Renal cortical epithelial cell (primary cell): ENCODE measurements at regions not wholly inside any gene's neighbourhood (a gene's known extent, or its start where the extent isn't known, plus 50 kb on each side); places are given as distances from the start of the nearest gene placed in this dataset.
"Not testable (repeated sequence)": the region's sequence is repeated elsewhere in the genome, so short reads cannot be mapped to it uniquely, and the experiment has no call there.

Experiments
- DNase-seq: peaks from one replicate; pipeline ENCODE4 v3.0.0-alpha.2; 2011; ENCODE audit warnings: low read depth

- DNase-seq = no peak
Observed at GRCh38 chr10:35934642-35934995, 292.5 kb upstream of the FZD8 start.

GRCh38 chr10:35933940-35934641 is 292.0 kb upstream of the FZD8 start:
- no peak for DNase-seq

- DNase-seq = no peak
Observed at GRCh38 chr10:35933491-35933890, 291.4 kb upstream of the FZD8 start.

- not testable (repeated sequence) for DNase-seq
Observed at GRCh38 chr10:35929962-35930361, 287.9 kb upstream of the FZD8 start.

GRCh38 chr10:35928748-35929147 is 286.7 kb upstream of the FZD8 start:
- no peak for DNase-seq

- no peak for DNase-seq
Observed at GRCh38 chr10:35927990-35928488, 285.9 kb upstream of the FZD8 start.

- DNase-seq = no peak
Observed at GRCh38 chr10:35927341-35927740, 285.2 kb upstream of the FZD8 start.

- no peak for DNase-seq
Observed at GRCh38 chr10:35926846-35927245, 284.8 kb upstream of the FZD8 start.

GRCh38 chr10:35925493-35925892 is 283.4 kb upstream of the FZD8 start:
- DNase-seq = peak; percentile 93

GRCh38 chr10:35924759-35925158 is 282.7 kb upstream of the FZD8 start:
- no peak for DNase-seq

GRCh38 chr10:35922876-35923600 is 280.9 kb upstream of the FZD8 start:
- DNase-seq = no peak

- no peak for DNase-seq
Observed at GRCh38 chr10:35921866-35922350, 279.8 kb upstream of the FZD8 start.

- peak; percentile 27 for DNase-seq
Observed at GRCh38 chr10:35916791-35917190, 274.7 kb upstream of the FZD8 start.

GRCh38 chr10:35913628-35914027 is 271.5 kb upstream of the FZD8 start:
- peak; percentile 93 for DNase-seq

GRCh38 chr10:35912615-35913569 is 270.8 kb upstream of the FZD8 start:
- DNase-seq = peak; percentile 73

GRCh38 chr10:35911954-35912353 is 269.9 kb upstream of the FZD8 start:
- DNase-seq = no peak

GRCh38 chr10:35911233-35911632 is 269.1 kb upstream of the FZD8 start:
- DNase-seq = no peak

GRCh38 chr10:35910234-35910633 is 268.1 kb upstream of the FZD8 start:
- peak; percentile 53 for DNase-seq

- DNase-seq = peak; percentile 79
Observed at GRCh38 chr10:35909121-35909720, 267.1 kb upstream of the FZD8 start.

- no peak for DNase-seq
Observed at GRCh38 chr10:35908451-35908850, 266.4 kb upstream of the FZD8 start.

- no peak for DNase-seq
Observed at GRCh38 chr10:35907548-35907947, 265.5 kb upstream of the FZD8 start.

- DNase-seq = no peak
Observed at GRCh38 chr10:35906155-35906554, 264.1 kb upstream of the FZD8 start.
